ENCODE measurements at regions not wholly inside any gene's neighbourhood (a gene's known extent, or its start where the extent isn't known, plus 50 kb on each side); places are given as distances from the start of the nearest gene placed in this dataset.

DNA sequence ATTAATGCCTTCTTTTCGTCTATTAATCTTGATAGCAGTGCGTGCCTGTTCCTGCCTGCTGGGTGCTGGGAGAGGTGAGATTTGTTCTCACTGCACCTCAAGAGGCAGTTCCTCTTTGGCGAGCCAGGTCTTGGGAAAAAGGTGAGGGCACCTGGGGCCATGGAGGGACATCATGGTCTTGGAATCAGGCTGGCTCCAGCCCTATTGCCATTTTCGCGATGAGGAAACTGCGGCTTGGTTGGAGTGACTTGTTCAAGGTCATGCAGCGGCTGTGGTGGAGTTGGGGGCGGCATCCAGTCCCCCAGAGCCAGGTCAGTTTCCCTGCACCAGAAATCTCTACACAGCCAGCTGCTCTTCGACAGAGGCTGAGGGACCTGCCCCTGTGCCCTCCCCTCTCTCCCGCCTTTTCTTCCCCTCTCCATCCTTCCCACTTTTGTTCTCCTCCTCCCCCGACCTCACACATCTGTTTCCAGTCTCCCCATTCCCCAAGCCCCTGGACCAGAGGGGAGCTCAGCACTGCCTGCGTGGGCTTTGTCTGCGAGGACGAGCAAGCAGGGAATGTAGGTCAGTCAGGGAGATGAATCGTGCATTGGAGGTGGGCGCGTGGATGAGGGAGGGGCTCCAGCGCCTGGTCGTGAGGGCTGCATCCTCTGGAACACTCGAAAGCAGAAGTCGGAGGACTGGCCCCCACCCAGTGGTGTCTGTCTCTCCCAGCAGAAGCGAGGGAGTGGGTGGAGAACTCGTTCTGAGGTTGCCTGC, 135.1 kb downstream of the ACTL8 start:
- POLR2A ChIA-PET, result no interaction called here
- WGBS (ENCODE audit: low lambda C conversion rate), result 45% methylated on average over 22 of the region's 23 CpGs
- H3F3A ChIP-seq (replicated peaks; ENCODE audit: insufficient read depth), result no peaks in the 10 kb centered on the region

More for the DNA sequence above, 135.1 kb downstream of the ACTL8 start:
- no peak overlapping the region for H3K4me2 ChIP-seq
- H3K4me1 ChIP-seq (ENCODE audit: control insufficient read depth in 1 of 2, insufficient read depth in 2 of 2, low read depth in 1 of 2, low read length in 1 of 2), result peaks cover 0 to 14% of the 10 kb centered on the region in 2 experiments; a peak in 1 of 4 replicates
- no peaks in the 10 kb centered on the region for H4K20me1 ChIP-seq (ENCODE audit: insufficient read depth)
- H3K4me3 ChIP-seq (ENCODE audit: low read depth in 2 of 2, low read length in 1 of 2), result no peak overlapping the region
- no peaks in the 10 kb centered on the region for H3K9me2 ChIP-seq
- H3K79me2 ChIP-seq (ENCODE audit: insufficient read depth), result no peaks in the 10 kb centered on the region
- CTCF ChIA-PET, result interaction anchor here (0.8 to 2.7 kb wide), 4 partner anchors 11 to 685 kb away, joined by 3 to 7 read pairs (median 3); no protein-coding TSS in a partner anchor
- no peak for DNase-seq
- no peak overlapping the region for H2AFZ ChIP-seq (ENCODE audit: low read depth)
- H3K27ac ChIP-seq (ENCODE audit: low read depth in 2 of 2, low read length in 1 of 2), result no peak overlapping the region
- TF ChIP-seq FOXJ3 (CRISPR knock-in tag; IDR thresholded peaks at IDR 0.05), result no peak
- TF ChIP-seq, protein P1, sequence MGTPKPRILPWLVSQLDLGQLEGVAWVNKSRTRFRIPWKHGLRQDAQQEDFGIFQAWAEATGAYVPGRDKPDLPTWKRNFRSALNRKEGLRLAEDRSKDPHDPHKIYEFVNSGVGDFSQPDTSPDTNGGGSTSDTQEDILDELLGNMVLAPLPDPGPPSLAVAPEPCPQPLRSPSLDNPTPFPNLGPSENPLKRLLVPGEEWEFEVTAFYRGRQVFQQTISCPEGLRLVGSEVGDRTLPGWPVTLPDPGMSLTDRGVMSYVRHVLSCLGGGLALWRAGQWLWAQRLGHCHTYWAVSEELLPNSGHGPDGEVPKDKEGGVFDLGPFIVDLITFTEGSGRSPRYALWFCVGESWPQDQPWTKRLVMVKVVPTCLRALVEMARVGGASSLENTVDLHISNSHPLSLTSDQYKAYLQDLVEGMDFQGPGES (IDR thresholded peaks at IDR 0.05; ENCODE audit: low read depth, low read length), result no peak
- no peak for TF ChIP-seq MXI1 (IDR thresholded peaks at IDR 0.05; ENCODE audit: low read depth, low read length)
- TF ChIP-seq, protein P2, sequence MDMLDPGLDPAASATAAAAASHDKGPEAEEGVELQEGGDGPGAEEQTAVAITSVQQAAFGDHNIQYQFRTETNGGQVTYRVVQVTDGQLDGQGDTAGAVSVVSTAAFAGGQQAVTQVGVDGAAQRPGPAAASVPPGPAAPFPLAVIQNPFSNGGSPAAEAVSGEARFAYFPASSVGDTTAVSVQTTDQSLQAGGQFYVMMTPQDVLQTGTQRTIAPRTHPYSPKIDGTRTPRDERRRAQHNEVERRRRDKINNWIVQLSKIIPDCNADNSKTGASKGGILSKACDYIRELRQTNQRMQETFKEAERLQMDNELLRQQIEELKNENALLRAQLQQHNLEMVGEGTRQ (IDR thresholded peaks at IDR 0.05; ENCODE audit: borderline replicate concordance, low read depth, low read length), result no peak
- TF ChIP-seq, protein P3, sequence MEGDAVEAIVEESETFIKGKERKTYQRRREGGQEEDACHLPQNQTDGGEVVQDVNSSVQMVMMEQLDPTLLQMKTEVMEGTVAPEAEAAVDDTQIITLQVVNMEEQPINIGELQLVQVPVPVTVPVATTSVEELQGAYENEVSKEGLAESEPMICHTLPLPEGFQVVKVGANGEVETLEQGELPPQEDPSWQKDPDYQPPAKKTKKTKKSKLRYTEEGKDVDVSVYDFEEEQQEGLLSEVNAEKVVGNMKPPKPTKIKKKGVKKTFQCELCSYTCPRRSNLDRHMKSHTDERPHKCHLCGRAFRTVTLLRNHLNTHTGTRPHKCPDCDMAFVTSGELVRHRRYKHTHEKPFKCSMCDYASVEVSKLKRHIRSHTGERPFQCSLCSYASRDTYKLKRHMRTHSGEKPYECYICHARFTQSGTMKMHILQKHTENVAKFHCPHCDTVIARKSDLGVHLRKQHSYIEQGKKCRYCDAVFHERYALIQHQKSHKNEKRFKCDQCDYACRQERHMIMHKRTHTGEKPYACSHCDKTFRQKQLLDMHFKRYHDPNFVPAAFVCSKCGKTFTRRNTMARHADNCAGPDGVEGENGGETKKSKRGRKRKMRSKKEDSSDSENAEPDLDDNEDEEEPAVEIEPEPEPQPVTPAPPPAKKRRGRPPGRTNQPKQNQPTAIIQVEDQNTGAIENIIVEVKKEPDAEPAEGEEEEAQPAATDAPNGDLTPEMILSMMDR (IDR thresholded peaks at IDR 0.05), result no peak
- TF ChIP-seq RFX5 (IDR thresholded peaks at IDR 0.05; ENCODE audit: low read length), result no peak
- TF ChIP-seq SIN3A (IDR thresholded peaks at IDR 0.05; ENCODE audit: borderline replicate concordance, low read depth, low read length), result no peak
- TF ChIP-seq, protein P4, sequence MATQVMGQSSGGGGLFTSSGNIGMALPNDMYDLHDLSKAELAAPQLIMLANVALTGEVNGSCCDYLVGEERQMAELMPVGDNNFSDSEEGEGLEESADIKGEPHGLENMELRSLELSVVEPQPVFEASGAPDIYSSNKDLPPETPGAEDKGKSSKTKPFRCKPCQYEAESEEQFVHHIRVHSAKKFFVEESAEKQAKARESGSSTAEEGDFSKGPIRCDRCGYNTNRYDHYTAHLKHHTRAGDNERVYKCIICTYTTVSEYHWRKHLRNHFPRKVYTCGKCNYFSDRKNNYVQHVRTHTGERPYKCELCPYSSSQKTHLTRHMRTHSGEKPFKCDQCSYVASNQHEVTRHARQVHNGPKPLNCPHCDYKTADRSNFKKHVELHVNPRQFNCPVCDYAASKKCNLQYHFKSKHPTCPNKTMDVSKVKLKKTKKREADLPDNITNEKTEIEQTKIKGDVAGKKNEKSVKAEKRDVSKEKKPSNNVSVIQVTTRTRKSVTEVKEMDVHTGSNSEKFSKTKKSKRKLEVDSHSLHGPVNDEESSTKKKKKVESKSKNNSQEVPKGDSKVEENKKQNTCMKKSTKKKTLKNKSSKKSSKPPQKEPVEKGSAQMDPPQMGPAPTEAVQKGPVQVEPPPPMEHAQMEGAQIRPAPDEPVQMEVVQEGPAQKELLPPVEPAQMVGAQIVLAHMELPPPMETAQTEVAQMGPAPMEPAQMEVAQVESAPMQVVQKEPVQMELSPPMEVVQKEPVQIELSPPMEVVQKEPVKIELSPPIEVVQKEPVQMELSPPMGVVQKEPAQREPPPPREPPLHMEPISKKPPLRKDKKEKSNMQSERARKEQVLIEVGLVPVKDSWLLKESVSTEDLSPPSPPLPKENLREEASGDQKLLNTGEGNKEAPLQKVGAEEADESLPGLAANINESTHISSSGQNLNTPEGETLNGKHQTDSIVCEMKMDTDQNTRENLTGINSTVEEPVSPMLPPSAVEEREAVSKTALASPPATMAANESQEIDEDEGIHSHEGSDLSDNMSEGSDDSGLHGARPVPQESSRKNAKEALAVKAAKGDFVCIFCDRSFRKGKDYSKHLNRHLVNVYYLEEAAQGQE (IDR thresholded peaks at IDR 0.05; ENCODE audit: low read depth, low read length), result no peak
- TF ChIP-seq NRF1 (IDR thresholded peaks at IDR 0.05; ENCODE audit: low read depth, low read length), result no peak
- TF ChIP-seq, protein P5, sequence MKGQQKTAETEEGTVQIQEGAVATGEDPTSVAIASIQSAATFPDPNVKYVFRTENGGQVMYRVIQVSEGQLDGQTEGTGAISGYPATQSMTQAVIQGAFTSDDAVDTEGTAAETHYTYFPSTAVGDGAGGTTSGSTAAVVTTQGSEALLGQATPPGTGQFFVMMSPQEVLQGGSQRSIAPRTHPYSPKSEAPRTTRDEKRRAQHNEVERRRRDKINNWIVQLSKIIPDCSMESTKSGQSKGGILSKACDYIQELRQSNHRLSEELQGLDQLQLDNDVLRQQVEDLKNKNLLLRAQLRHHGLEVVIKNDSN (IDR thresholded peaks at IDR 0.05; ENCODE audit: borderline replicate concordance, low read depth), result no peak
- TF ChIP-seq POLR2AphosphoS5 (IDR thresholded peaks at IDR 0.05; ENCODE audit: low read depth, low read length), result no peak
- no peak for TF ChIP-seq TAF1 (IDR thresholded peaks at IDR 0.05; ENCODE audit: borderline replicate concordance, low read depth, low read length)
- no peak for TF ChIP-seq EZH2phosphoT487 (IDR thresholded peaks at IDR 0.05; ENCODE audit: borderline replicate concordance, low read depth)
- TF ChIP-seq JUND (IDR thresholded peaks at IDR 0.05), result no peak
- no peak for TF ChIP-seq TCF12 (IDR thresholded peaks at IDR 0.05)
- TF ChIP-seq RAD21 (IDR thresholded peaks at IDR 0.05; ENCODE audit: low read length), result no peak
- TF ChIP-seq, protein P6, sequence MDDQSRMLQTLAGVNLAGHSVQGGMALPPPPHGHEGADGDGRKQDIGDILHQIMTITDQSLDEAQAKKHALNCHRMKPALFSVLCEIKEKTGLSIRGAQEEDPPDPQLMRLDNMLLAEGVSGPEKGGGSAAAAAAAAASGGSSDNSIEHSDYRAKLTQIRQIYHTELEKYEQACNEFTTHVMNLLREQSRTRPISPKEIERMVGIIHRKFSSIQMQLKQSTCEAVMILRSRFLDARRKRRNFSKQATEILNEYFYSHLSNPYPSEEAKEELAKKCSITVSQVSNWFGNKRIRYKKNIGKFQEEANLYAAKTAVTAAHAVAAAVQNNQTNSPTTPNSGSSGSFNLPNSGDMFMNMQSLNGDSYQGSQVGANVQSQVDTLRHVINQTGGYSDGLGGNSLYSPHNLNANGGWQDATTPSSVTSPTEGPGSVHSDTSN (IDR thresholded peaks at IDR 0.05), result no peak
- no peak for TF ChIP-seq ELF1 (IDR thresholded peaks at IDR 0.05)
- no peaks in the 10 kb centered on the region for H3K36me3 ChIP-seq (replicated peaks in 1 of 2; ENCODE audit: control insufficient read depth in 1 of 2, insufficient read depth in 2 of 2, low read length in 1 of 2)
- no peaks in the 10 kb centered on the region for H3K9me3 ChIP-seq
- no peaks in the 10 kb centered on the region; the same call in 1 of the 2 replicates for H3K27me3 ChIP-seq (ENCODE audit: insufficient read depth)
- H3K9ac ChIP-seq, result no peak overlapping the region
